GM12878 (cell line): ENCODE measurements at regions not wholly inside any gene's neighbourhood (a gene's known extent, or its start where the extent isn't known, plus 50 kb on each side); places are given as distances from the start of the nearest gene placed in this dataset.

Experiments used
- ATAC-seq: fragments of 200-7000 bp; cut with Tn5 transposase; 3 replicates; pipeline ENCODE4 v1.9.1; 2020; ENCODE audit warnings: mild to moderate bottlenecking, moderate library complexity
- BruUV-seq: library from RNA; stranded (reverse); fragments of 400-500 nt; replicated peaks from 2 replicates; lab custom pipeline; 2021; lab: Mats Ljungman, UMichigan
- CTCF ChIA-PET: fragments of 300-600 bp; sonication (Branson Sonifier 250); formaldehyde crosslinking; extraction: SDS; loops from one replicate; lab custom pipeline; 2021; ENCODE audit warnings: inconsistent platforms; lab: Yijun Ruan, JAX
- POLR2A ChIA-PET: fragments of 350-600 bp; formaldehyde crosslinking; extraction: SDS; loops from one replicate; lab custom pipeline; 2021; ENCODE audit warnings: inconsistent platforms; lab: Charles Lee
- RAD21 ChIA-PET: fragments of 300-600 bp; sonication (Branson Sonifier 250); formaldehyde crosslinking; loops from one replicate; lab custom pipeline; 2023; ENCODE audit warnings: antibody characterized with exemption; ENCODE audit not compliant: unreplicated experiment; lab: Charles Lee
- SMC1A ChIA-PET: fragments of 300-600 bp; sonication (Branson Sonifier 250); formaldehyde crosslinking; loops from one replicate; lab custom pipeline; 2023; ENCODE audit not compliant: unreplicated experiment, uncharacterized antibody; lab: Charles Lee
- DNase-seq: peaks from one replicate; pipeline ENCODE4 v3.0.0-alpha.2; 2011; ENCODE audit warnings: low read depth, low spot score
- FAIRE-seq: peaks from 3 replicates; lab custom pipeline; 2011; peaks lifted over from hg19 to GRCh38; lab: Jason Lieb, UNC
- H2AFZ ChIP-seq: 2 replicates; pipeline ENCODE4 v1.6.0; 2011; ENCODE audit warnings: low read depth, low read length, control low read depth; ENCODE audit not compliant: control insufficient read depth
- H3K27ac ChIP-seq: 2 replicates; pipeline ENCODE4 v1.5.1; 2011; ENCODE audit warnings: control low read depth; ENCODE audit not compliant: control insufficient read depth, insufficient read depth
- H3K27me3 ChIP-seq, 2 experiments: replicated peaks in 1 of 2; 2 replicates each; pipeline versions ENCODE4 v1.6.0 to v1.6.1; 2011; ENCODE audit warnings: low read length in 1 of 2; ENCODE audit not compliant: control insufficient read depth in 2 of 2, insufficient read depth in 2 of 2
- H3K36me3 ChIP-seq, 2 experiments: 2 replicates each; pipeline ENCODE4 v1.5.1; 2011; ENCODE audit warnings: low read length in 1 of 2; ENCODE audit not compliant: control insufficient read depth in 2 of 2, insufficient read depth in 2 of 2
- H3K4me1 ChIP-seq: 2 replicates; pipeline ENCODE4 v1.6.1; 2011; ENCODE audit warnings: mild to moderate bottlenecking, low read length, moderate library complexity, mixed read lengths; ENCODE audit not compliant: control insufficient read depth, insufficient read depth
- H3K4me2 ChIP-seq: 2 replicates; pipeline ENCODE4 v1.6.0; 2011; ENCODE audit warnings: control low read depth; ENCODE audit not compliant: control insufficient read depth, insufficient read depth
- H3K4me3 ChIP-seq: fragments of 200-600 bp; sonication (generic); 2 replicates; pipeline ENCODE4 v1.5.1; 2016
- H3K79me2 ChIP-seq: 2 replicates; pipeline ENCODE4 v1.6.0; 2011; ENCODE audit warnings: low read length; ENCODE audit not compliant: control insufficient read depth, insufficient read depth
- H3K9ac ChIP-seq: 2 replicates; pipeline ENCODE4 v1.8.0; 2011; ENCODE audit warnings: low read length, control low read depth, mixed read lengths; ENCODE audit not compliant: control insufficient read depth, insufficient read depth
- H3K9me3 ChIP-seq: replicated peaks from 3 replicates; pipeline ENCODE4 v1.5.1; 2011; ENCODE audit warnings: mild to moderate bottlenecking, low read length; ENCODE audit not compliant: control insufficient read depth, insufficient read depth
- H4K20me1 ChIP-seq: 2 replicates; pipeline ENCODE4 v1.6.0; 2011; ENCODE audit not compliant: control insufficient read depth, insufficient read depth
- CEBPB ChIP-seq, 2 experiments: fragments of 150-350 bp in 1 of 2; IDR thresholded peaks; 2 replicates each; pipeline ENCODE4 v1.6.1; 2012 to 2014; ENCODE audit warnings: low read depth in 2 of 2, low read length in 2 of 2, borderline replicate concordance in 1 of 2, inconsistent platforms in 1 of 2
- CUX1 ChIP-seq: IDR thresholded peaks from 2 replicates; pipeline ENCODE4 v1.6.1; 2012; ENCODE audit warnings: improper control_type of control experiment, low read depth, low read length; ENCODE audit not compliant: insufficient replicate concordance
- EED ChIP-seq: sonication (generic); IDR thresholded peaks from 2 replicates; pipeline ENCODE4 v1.6.1; 2016; ENCODE audit warnings: antibody characterized with exemption, low read depth
- EP300 ChIP-seq, 2 experiments: fragments of 150-350 bp in 1 of 2; IDR thresholded peaks; 2 replicates each; pipeline ENCODE4 v1.6.1; 2011 to 2012; ENCODE audit warnings: low read depth in 2 of 2, low read length in 2 of 2, borderline replicate concordance in 1 of 2, improper control_type of control experiment in 1 of 2, inconsistent platforms in 1 of 2; ENCODE audit not compliant: control insufficient read depth in 1 of 2
- PKNOX1 ChIP-seq: fragments of 450-650 bp; IDR thresholded peaks from 2 replicates; pipeline ENCODE4 v1.6.1; 2016; ENCODE audit warnings: mild to moderate bottlenecking
- REST ChIP-seq: IDR thresholded peaks from 2 replicates; pipeline ENCODE4 v1.6.1; 2012; ENCODE audit warnings: mild to moderate bottlenecking, low read depth, low read length
- SMAD5 ChIP-seq: IDR thresholded peaks from 2 replicates; pipeline ENCODE4 v1.6.1; 2016; ENCODE audit warnings: antibody characterized with exemption, low read depth
- SUZ12 ChIP-seq: fragments of 200-600 bp; sonication (generic); IDR thresholded peaks from one replicate; pipeline ENCODE4 v1.6.1; 2018; ENCODE audit warnings: antibody characterized with exemption, mild to moderate bottlenecking; ENCODE audit not compliant: unreplicated experiment
- ZBED1 ChIP-seq: IDR thresholded peaks from 2 replicates; pipeline ENCODE4 v1.6.1; 2016; ENCODE audit warnings: borderline replicate concordance
- WGBS: methylation state at CpG from one replicate; pipeline ENCODE4 v1.1.6; 2016; ENCODE audit warnings: low lambda C conversion rate; ENCODE audit not compliant: insufficient replicate concordance, insufficient coverage; ENCODE audit errors: missing lambda C conversion rate; 5-methylcytosine and 5-hydroxymethylcytosine counted together
- in situ Hi-C: fragments of 300-500 bp; cut with MboI; formaldehyde crosslinking; loops from 9 replicates; pipeline ENCODE4 v1.14.3; 2018; ENCODE audit warnings: mixed read lengths
- intact Hi-C: fragments of 100-400 bp; cut with micrococcal nuclease; formaldehyde crosslinking; loops from one replicate; pipeline ENCODE4 v1.14.2; 2022; ENCODE audit not compliant: unreplicated experiment
- TF ChIP-seq, protein P1 (sequence below): IDR thresholded peaks from 2 replicates; pipeline ENCODE4 v1.6.1; 2012; ENCODE audit warnings: low read depth, low read length, improper control_type of control experiment
- TF ChIP-seq, protein P2 (sequence below): IDR thresholded peaks from 2 replicates; pipeline ENCODE4 v1.6.1; 2012; ENCODE audit warnings: low read length, inconsistent platforms

GRCh38 chr6:40262363-40262762 is 324.8 kb downstream of the LRFN2 start:
- H2AFZ ChIP-seq: no peak overlapping the region
- FAIRE-seq (no peak), ATAC-seq (no peak), DNase-seq (no peak)
- ChIA-PET POLR2A (no interaction called here), CTCF (interaction anchor here (0.5 kb wide), 1 partner anchor 95 kb away, joined by 3 read pairs; no protein-coding TSS in a partner anchor), RAD21 (interaction anchor here (1.6 kb wide), 1 partner anchor 9 kb away, joined by 4 read pairs; no protein-coding TSS in a partner anchor), SMC1A (interaction anchor here (0.8 to 2.1 kb wide), 3 partner anchors 11 to 102 kb away, joined by 3 to 4 read pairs (median 3); no protein-coding TSS in a partner anchor)
- H3K4me3 ChIP-seq: no peak overlapping the region
- no peaks in the 10 kb centered on the region; a peak in 1 of 4 replicates for H3K27me3 ChIP-seq
- no peaks in the 10 kb centered on the region for H3K79me2 ChIP-seq
- no peak overlapping the region for H3K27ac ChIP-seq
- no peak overlapping the region for H3K9ac ChIP-seq
- no TSS peak for BruUV-seq
- H3K4me2 ChIP-seq: no peak overlapping the region
- TF ChIP-seq EP300 (IDR thresholded peaks at IDR 0.05; ENCODE audit: borderline replicate concordance in 1 of 2, control insufficient read depth in 1 of 2, low read depth in 2 of 2, low read length in 2 of 2) (no peak), ZBED1 (no peak), SMAD5 (no peak), EED (no peak), CUX1 (no peak), REST (no peak), SUZ12 (no peak), PKNOX1 (no peak), CEBPB (IDR thresholded peaks at IDR 0.05; ENCODE audit: borderline replicate concordance in 1 of 2, low read depth in 2 of 2, low read length in 2 of 2) (no peak)
- TF ChIP-seq, protein P1, sequence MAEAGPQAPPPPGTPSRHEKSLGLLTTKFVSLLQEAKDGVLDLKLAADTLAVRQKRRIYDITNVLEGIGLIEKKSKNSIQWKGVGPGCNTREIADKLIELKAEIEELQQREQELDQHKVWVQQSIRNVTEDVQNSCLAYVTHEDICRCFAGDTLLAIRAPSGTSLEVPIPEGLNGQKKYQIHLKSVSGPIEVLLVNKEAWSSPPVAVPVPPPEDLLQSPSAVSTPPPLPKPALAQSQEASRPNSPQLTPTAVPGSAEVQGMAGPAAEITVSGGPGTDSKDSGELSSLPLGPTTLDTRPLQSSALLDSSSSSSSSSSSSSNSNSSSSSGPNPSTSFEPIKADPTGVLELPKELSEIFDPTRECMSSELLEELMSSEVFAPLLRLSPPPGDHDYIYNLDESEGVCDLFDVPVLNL: no peak
- TF ChIP-seq, protein P2, sequence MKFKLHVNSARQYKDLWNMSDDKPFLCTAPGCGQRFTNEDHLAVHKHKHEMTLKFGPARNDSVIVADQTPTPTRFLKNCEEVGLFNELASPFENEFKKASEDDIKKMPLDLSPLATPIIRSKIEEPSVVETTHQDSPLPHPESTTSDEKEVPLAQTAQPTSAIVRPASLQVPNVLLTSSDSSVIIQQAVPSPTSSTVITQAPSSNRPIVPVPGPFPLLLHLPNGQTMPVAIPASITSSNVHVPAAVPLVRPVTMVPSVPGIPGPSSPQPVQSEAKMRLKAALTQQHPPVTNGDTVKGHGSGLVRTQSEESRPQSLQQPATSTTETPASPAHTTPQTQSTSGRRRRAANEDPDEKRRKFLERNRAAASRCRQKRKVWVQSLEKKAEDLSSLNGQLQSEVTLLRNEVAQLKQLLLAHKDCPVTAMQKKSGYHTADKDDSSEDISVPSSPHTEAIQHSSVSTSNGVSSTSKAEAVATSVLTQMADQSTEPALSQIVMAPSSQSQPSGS: no peak
- H3K4me1 ChIP-seq: no peaks in the 10 kb centered on the region
- intact Hi-C loops: no loop called here
- no peaks in the 10 kb centered on the region; the same call in 2 of the 3 replicates for H3K9me3 ChIP-seq
- 62% methylated on average over 1 of the region's 1 CpG for WGBS
- no peaks in the 10 kb centered on the region for H4K20me1 ChIP-seq
- no peaks in the 10 kb centered on the region for H3K36me3 ChIP-seq
- in situ Hi-C loops: no loop called here
